GM20431 (cell line): ENCODE measurements at regions not wholly inside any gene's neighbourhood (a gene's known extent, or its start where the extent isn't known, plus 50 kb on each side); places are given as distances from the start of the nearest gene placed in this dataset.

ENCODE experiments used
- in situ Hi-C: fragments of 300-500 bp; cut with MseI, MboI; formaldehyde crosslinking; loops from one replicate; pipeline ENCODE4 v1.15.0; 2020; ENCODE audit warnings: low sequenced_read_pairs; ENCODE audit not compliant: unreplicated experiment

DNA sequence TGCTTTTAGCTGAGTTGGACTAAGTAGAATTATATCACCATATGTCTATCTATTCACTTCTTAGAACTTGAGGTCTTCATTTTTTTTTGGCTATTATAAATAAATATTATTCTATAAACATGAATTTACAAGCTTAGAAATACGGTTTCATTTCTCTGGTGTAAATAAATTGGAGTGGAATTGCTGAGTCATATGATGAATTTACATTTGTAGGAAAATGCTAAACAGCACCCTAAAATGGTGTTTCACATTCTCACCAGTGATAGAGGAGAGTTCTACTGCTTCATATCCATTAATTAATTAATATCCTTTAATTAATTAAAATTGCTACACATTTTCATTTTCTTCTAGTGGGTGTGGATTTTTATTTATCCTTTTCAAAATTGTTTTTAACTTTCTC lies 318.3 kb downstream of the MDFIC start:
- in situ Hi-C loops: no loop called here

DNA sequence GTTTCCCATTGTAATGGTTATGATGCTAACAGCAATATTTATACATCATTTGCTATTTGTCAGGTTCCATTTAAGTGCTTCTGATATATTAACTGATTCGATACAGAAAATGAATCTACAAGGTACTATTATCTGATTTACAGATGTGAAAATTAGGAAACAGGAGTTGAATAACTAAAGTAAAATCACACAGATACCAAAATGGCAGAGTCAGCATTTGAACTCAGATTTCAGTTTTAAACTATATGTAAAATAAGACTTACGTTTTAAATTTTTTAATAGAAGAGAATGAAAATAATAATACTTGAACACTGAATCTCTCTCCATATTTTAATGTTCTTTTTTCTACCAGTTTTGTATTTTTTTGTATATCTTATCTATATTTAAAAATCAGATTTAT lies 313.2 kb downstream of the MDFIC start:
- in situ Hi-C loops: no loop called here

GRCh38 chr7:115233809-115234208 lies 311.9 kb downstream of the MDFIC start:
- in situ Hi-C loops: no loop called here

- in situ Hi-C loops: no loop called here
These were observed 310.1 kb downstream of the MDFIC start for GRCh38 chr7:115232041-115232440.

- in situ Hi-C loops: no loop called here
These were observed 309.1 kb downstream of the MDFIC start for GRCh38 chr7:115230882-115231571.

DNA sequence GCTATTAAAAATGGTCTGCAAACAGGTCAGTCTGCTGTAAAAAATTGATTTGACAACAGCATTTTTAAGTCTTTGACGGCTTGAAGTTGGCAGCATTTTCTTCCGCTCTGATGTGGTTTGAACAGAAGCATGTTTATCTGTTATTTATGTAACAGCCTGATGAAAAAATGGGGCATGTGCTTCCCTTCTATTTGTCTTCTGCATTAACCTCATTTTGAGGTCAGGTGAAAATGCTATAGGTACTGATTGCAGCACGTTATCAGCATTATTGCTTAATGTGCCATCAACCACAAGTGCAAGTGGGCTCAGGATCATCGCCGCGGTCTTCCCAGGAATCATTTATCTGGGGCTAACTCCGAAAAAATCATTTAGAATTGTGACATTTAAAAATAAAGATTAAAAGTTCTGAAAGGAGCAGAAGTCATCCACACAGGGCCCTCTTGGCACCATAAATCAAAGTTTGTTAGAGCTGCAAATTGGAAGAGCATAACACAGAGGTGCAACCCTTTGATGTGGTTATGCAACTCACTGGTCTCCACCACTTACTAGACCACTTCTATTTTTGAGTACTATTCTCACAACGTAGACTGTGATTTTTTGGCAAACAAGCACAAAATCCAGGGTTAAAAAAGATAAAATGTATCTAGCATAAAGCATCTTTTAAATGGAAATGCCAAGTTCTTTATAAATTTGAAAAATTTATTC lies 307.7 kb downstream of the MDFIC start:
- in situ Hi-C loops: no loop called here

- in situ Hi-C loops: no loop called here
These were observed 305.8 kb downstream of the MDFIC start for GRCh38 chr7:115227473-115228235.

DNA sequence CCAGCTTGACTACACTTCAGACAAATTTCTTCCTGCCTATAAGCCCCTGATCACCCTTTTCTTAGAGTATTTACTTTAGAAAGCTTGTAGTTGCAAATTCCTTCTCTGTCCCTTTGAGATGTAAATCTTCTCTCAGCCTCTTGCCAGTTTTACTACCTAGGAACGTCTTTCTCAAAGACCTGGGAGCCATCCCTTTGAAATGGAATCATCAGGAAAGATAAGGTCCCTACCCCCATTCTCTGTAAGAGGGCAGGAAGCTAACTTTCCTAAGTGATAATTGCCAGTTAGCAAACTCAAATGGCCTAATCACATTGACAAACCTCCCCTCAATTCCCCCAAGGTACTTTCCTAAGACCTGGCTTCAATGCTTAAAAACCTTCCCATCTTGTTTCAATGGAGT lies 304.5 kb downstream of the MDFIC start:
- in situ Hi-C loops: no loop called here

DNA sequence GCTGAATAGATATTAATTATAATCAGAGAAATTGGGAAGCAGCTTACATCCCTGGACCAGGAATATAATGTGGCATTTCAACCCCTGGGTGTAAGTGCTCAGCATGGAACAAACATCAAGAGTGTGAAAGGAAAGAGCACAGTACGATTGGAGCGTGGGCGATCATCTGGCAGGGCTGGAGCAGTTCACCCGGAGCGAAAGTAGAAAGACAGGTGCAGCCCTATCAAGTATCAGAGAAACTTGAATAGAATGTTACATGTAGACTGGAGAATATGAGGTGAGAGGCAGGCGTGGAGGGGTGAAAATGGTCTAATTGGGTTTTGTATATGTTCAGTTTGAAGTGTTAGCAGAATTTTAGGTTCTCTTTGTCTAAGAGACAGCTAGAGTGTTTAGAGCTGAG lies 303.0 kb downstream of the MDFIC start:
- in situ Hi-C loops: loop anchor here (25.0 kb wide), 1 partner anchor 363 kb away; no protein-coding TSS in a partner anchor

- in situ Hi-C loops: loop anchor here (25.0 kb wide), 1 partner anchor 362 kb away; no protein-coding TSS in a partner anchor
These were observed 302.1 kb downstream of the MDFIC start for GRCh38 chr7:115223959-115224358.

DNA sequence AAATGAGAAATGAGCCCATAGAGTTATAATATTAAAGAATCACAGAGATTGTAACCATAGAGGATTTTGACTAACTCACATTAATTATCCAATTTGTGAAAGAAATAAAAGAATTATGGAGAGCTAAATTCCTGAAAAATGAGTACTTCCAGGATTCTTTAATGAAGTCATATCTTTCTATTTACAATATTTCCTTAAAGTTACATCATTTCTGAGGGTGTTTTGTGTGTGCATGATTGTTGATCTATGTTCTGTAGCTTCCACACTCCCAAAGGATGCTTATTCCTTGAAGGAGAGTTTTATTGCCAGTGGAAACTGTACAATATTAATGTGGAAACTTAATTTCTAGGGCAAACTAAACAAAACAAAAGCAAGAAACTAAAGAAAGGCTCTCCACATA lies 299.6 kb downstream of the MDFIC start:
- in situ Hi-C loops: loop anchor here (25.0 kb wide), 1 partner anchor 359 kb away; no protein-coding TSS in a partner anchor

GRCh38 chr7:115218076-115218475 lies 296.2 kb downstream of the MDFIC start:
- in situ Hi-C loops: loop anchor here (25.0 kb wide), 1 partner anchor 356 kb away; no protein-coding TSS in a partner anchor

GRCh38 chr7:115217373-115217772 lies 295.5 kb downstream of the MDFIC start:
- in situ Hi-C loops: loop anchor here (25.0 kb wide), 1 partner anchor 355 kb away; no protein-coding TSS in a partner anchor

DNA sequence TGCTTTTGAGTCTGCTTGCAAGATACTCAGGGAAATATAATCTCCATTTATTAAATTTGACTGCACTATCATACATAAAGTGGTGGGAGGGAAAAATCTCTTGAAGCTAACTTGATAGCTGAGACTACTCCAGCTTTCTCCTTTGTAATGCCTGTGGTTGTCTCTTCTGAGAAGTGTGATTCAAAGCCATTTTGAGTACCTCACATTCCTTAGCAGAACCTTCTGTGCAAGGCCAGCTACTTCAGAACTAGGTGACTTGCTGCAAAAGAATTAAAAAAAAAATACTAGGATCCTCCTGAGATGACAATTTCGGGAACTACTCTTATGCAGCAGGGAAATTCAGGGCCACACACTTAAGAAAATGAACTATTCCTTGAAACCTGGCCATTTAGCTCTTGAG lies 294.8 kb downstream of the MDFIC start:
- in situ Hi-C loops: loop anchor here (25.0 kb wide), 1 partner anchor 354 kb away; no protein-coding TSS in a partner anchor

GRCh38 chr7:115211171-115211570 lies 289.3 kb downstream of the MDFIC start:
- in situ Hi-C loops: loop anchor here (25.0 kb wide), 1 partner anchor 349 kb away; no protein-coding TSS in a partner anchor

- in situ Hi-C loops: loop anchor here (25.0 kb wide), 1 partner anchor 348 kb away; no protein-coding TSS in a partner anchor
These were observed 288.7 kb downstream of the MDFIC start for GRCh38 chr7:115210552-115210951.

DNA sequence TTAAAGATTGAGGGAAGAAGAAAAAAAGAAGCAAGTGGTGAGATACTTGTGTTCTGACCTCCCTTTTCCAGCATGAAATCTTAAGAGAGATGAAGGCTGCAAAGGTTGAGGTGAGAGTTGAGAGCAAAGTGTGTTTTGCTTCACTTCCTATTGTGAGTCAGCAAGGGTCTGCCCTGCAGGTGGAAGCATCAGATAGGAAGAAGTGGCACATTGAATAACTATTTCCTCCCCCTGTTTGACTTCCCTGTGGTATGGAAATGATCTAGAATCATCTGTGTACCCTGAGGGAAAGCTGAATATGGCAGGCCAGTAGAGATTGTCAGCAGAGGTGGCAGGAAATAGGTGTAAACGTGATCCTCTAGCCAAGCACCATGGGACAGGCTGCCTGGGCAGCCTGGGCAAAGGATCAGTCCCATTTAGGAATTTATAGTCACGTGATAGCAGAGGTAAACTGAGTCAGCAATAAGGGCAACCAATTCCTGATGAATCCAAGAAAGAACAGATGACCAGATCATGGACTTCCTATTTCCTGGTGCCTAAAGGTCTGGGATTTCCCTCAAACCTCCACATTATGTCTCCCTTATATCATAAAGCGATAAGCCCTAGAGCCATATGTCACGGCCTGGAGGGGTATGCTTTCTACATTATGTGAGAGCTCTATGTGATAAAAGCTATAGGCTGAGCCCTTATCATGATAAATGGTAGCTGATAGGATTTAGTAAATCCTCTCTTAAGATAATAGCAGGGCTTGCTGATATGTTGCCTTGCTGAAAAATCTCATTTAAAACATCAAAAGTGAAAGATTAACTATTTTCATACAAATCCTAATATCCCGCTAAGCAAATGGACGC lies 287.0 kb downstream of the MDFIC start:
- in situ Hi-C loops: loop anchor here (25.0 kb wide), 1 partner anchor 347 kb away; no protein-coding TSS in a partner anchor

- in situ Hi-C loops: loop anchor here (25.0 kb wide), 1 partner anchor 344 kb away; no protein-coding TSS in a partner anchor
These were observed 284.5 kb downstream of the MDFIC start for GRCh38 chr7:115206374-115206773.

GRCh38 chr7:115198143-115198542 lies 276.2 kb downstream of the MDFIC start:
- in situ Hi-C loops: no loop called here
